OCI-LY1 (cell line): ENCODE measurements at regions not wholly inside any gene's neighbourhood (a gene's known extent, or its start where the extent isn't known, plus 50 kb on each side); places are given as distances from the start of the nearest gene placed in this dataset.

Experiments
- EZH2 ChIP-seq: fragments of 200-600 bp; sonication (generic), shearing (Covaris generic); IDR thresholded peaks from 2 replicates; pipeline ENCODE4 v1.8.0; 2017; ENCODE audit warnings: borderline replicate concordance, mixed run types, mild to moderate bottlenecking, antibody characterized with exemption, low read length, moderate library complexity, mixed read lengths
- TF ChIP-seq, protein P1 (sequence below): fragments of 200-600 bp; sonication (generic), shearing (Covaris generic); IDR thresholded peaks from 2 replicates; pipeline ENCODE4 v1.5.1; 2017; ENCODE audit warnings: mild to moderate bottlenecking, antibody characterized with exemption, low read length, moderate library complexity, mixed read lengths

DNA sequence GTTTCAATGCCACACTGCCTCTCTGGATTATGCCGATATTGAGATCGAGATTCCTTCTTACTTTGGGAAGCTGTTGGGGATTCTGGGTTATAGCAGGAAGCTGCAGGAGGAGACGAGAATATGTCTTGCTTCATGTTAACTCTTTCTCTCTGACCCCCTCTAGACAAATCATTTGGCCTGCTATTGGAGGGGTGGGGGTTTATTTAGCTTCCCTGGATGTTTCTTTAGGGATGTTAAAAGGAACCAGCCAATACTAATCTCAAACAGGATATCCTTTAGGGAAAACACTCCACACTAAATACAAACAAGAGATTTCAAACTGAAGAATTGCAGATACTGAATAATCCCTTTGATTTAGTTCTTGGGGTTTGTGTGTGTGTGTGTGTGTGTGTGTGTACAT, 102.6 kb downstream of the TMEM100 start:
- TF ChIP-seq EZH2, result no peak
- TF ChIP-seq, protein P1, sequence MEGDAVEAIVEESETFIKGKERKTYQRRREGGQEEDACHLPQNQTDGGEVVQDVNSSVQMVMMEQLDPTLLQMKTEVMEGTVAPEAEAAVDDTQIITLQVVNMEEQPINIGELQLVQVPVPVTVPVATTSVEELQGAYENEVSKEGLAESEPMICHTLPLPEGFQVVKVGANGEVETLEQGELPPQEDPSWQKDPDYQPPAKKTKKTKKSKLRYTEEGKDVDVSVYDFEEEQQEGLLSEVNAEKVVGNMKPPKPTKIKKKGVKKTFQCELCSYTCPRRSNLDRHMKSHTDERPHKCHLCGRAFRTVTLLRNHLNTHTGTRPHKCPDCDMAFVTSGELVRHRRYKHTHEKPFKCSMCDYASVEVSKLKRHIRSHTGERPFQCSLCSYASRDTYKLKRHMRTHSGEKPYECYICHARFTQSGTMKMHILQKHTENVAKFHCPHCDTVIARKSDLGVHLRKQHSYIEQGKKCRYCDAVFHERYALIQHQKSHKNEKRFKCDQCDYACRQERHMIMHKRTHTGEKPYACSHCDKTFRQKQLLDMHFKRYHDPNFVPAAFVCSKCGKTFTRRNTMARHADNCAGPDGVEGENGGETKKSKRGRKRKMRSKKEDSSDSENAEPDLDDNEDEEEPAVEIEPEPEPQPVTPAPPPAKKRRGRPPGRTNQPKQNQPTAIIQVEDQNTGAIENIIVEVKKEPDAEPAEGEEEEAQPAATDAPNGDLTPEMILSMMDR, result no peak
